GM12878 (cell line): ENCODE measurements at regions not wholly inside any gene's neighbourhood (a gene's known extent, or its start where the extent isn't known, plus 50 kb on each side); places are given as distances from the start of the nearest gene placed in this dataset.

Experiments
- ATAC-seq: fragments of 200-7000 bp; cut with Tn5 transposase; 3 replicates; pipeline ENCODE4 v1.9.1; 2020; ENCODE audit warnings: mild to moderate bottlenecking, moderate library complexity
- BruUV-seq: library from RNA; stranded (reverse); fragments of 400-500 nt; replicated peaks from 2 replicates; lab custom pipeline; 2021; lab: Mats Ljungman, UMichigan
- CTCF ChIA-PET: fragments of 300-600 bp; sonication (Branson Sonifier 250); formaldehyde crosslinking; extraction: SDS; loops from one replicate; lab custom pipeline; 2021; ENCODE audit warnings: inconsistent platforms; lab: Yijun Ruan, JAX
- POLR2A ChIA-PET: fragments of 350-600 bp; formaldehyde crosslinking; extraction: SDS; loops from one replicate; lab custom pipeline; 2021; ENCODE audit warnings: inconsistent platforms; lab: Charles Lee
- RAD21 ChIA-PET: fragments of 300-600 bp; sonication (Branson Sonifier 250); formaldehyde crosslinking; loops from one replicate; lab custom pipeline; 2023; ENCODE audit warnings: antibody characterized with exemption; ENCODE audit not compliant: unreplicated experiment; lab: Charles Lee
- SMC1A ChIA-PET: fragments of 300-600 bp; sonication (Branson Sonifier 250); formaldehyde crosslinking; loops from one replicate; lab custom pipeline; 2023; ENCODE audit not compliant: unreplicated experiment, uncharacterized antibody; lab: Charles Lee
- DNase-seq: peaks from one replicate; pipeline ENCODE4 v3.0.0-alpha.2; 2011; ENCODE audit warnings: low read depth, low spot score
- FAIRE-seq: peaks from 3 replicates; lab custom pipeline; 2011; peaks lifted over from hg19 to GRCh38; lab: Jason Lieb, UNC
- H2AFZ ChIP-seq: 2 replicates; pipeline ENCODE4 v1.6.0; 2011; ENCODE audit warnings: low read depth, low read length, control low read depth; ENCODE audit not compliant: control insufficient read depth
- H3K27ac ChIP-seq: 2 replicates; pipeline ENCODE4 v1.5.1; 2011; ENCODE audit warnings: control low read depth; ENCODE audit not compliant: control insufficient read depth, insufficient read depth
- H3K27me3 ChIP-seq, 2 experiments: replicated peaks in 1 of 2; 2 replicates each; pipeline versions ENCODE4 v1.6.0 to v1.6.1; 2011; ENCODE audit warnings: low read length in 1 of 2; ENCODE audit not compliant: control insufficient read depth in 2 of 2, insufficient read depth in 2 of 2
- H3K36me3 ChIP-seq, 2 experiments: 2 replicates each; pipeline ENCODE4 v1.5.1; 2011; ENCODE audit warnings: low read length in 1 of 2; ENCODE audit not compliant: control insufficient read depth in 2 of 2, insufficient read depth in 2 of 2
- H3K4me1 ChIP-seq: 2 replicates; pipeline ENCODE4 v1.6.1; 2011; ENCODE audit warnings: mild to moderate bottlenecking, low read length, moderate library complexity, mixed read lengths; ENCODE audit not compliant: control insufficient read depth, insufficient read depth
- H3K4me2 ChIP-seq: 2 replicates; pipeline ENCODE4 v1.6.0; 2011; ENCODE audit warnings: control low read depth; ENCODE audit not compliant: control insufficient read depth, insufficient read depth
- H3K4me3 ChIP-seq: fragments of 200-600 bp; sonication (generic); 2 replicates; pipeline ENCODE4 v1.5.1; 2016
- H3K79me2 ChIP-seq: 2 replicates; pipeline ENCODE4 v1.6.0; 2011; ENCODE audit warnings: low read length; ENCODE audit not compliant: control insufficient read depth, insufficient read depth
- H3K9ac ChIP-seq: 2 replicates; pipeline ENCODE4 v1.8.0; 2011; ENCODE audit warnings: low read length, control low read depth, mixed read lengths; ENCODE audit not compliant: control insufficient read depth, insufficient read depth
- H3K9me3 ChIP-seq: replicated peaks from 3 replicates; pipeline ENCODE4 v1.5.1; 2011; ENCODE audit warnings: mild to moderate bottlenecking, low read length; ENCODE audit not compliant: control insufficient read depth, insufficient read depth
- H4K20me1 ChIP-seq: 2 replicates; pipeline ENCODE4 v1.6.0; 2011; ENCODE audit not compliant: control insufficient read depth, insufficient read depth
- BRCA1 ChIP-seq: IDR thresholded peaks from 2 replicates; pipeline ENCODE4 v1.6.1; 2011; ENCODE audit warnings: low read depth, low read length, improper control_type of control experiment
- CHD4 ChIP-seq: fragments of 200-600 bp; sonication (generic); IDR thresholded peaks from 2 replicates; pipeline ENCODE4 v1.6.1; 2016; ENCODE audit warnings: mild to moderate bottlenecking
- MTA2 ChIP-seq: fragments of 450-650 bp; IDR thresholded peaks from 2 replicates; pipeline ENCODE4 v1.6.1; 2016; ENCODE audit warnings: low read depth, mild to moderate bottlenecking, moderate library complexity
- MXI1 ChIP-seq: fragments of 150-350 bp; IDR thresholded peaks from 2 replicates; pipeline ENCODE4 v1.6.1; 2011; ENCODE audit warnings: low read depth, mild to moderate bottlenecking, inconsistent platforms, low read length, improper control_type of control experiment
- POLR2AphosphoS5 ChIP-seq: IDR thresholded peaks from 2 replicates; pipeline ENCODE4 v1.6.1; 2011; ENCODE audit warnings: mild to moderate bottlenecking, low read length, inconsistent platforms
- RELB ChIP-seq: fragments of 450-650 bp; IDR thresholded peaks from 2 replicates; pipeline ENCODE4 v1.6.1; 2017; ENCODE audit warnings: low read depth, mild to moderate bottlenecking, moderate library complexity
- SMAD5 ChIP-seq: IDR thresholded peaks from 2 replicates; pipeline ENCODE4 v1.6.1; 2016; ENCODE audit warnings: antibody characterized with exemption, low read depth
- USF2 ChIP-seq: IDR thresholded peaks from 2 replicates; pipeline ENCODE4 v1.6.1; 2011; ENCODE audit warnings: low read depth, low read length, improper control_type of control experiment, borderline replicate concordance
- WGBS: methylation state at CpG from one replicate; pipeline ENCODE4 v1.1.6; 2016; ENCODE audit warnings: low lambda C conversion rate; ENCODE audit not compliant: insufficient replicate concordance, insufficient coverage; ENCODE audit errors: missing lambda C conversion rate; 5-methylcytosine and 5-hydroxymethylcytosine counted together
- in situ Hi-C: fragments of 300-500 bp; cut with MboI; formaldehyde crosslinking; loops from 9 replicates; pipeline ENCODE4 v1.14.3; 2018; ENCODE audit warnings: mixed read lengths
- intact Hi-C: fragments of 100-400 bp; cut with micrococcal nuclease; formaldehyde crosslinking; loops from one replicate; pipeline ENCODE4 v1.14.2; 2022; ENCODE audit not compliant: unreplicated experiment

- Histone ChIP-seq H3K4me3 (no peak overlapping the region), H3K9me3 (no peaks in the 10 kb centered on the region), H4K20me1 (no peaks in the 10 kb centered on the region), H3K36me3 (no peaks in the 10 kb centered on the region), H3K79me2 (no peaks in the 10 kb centered on the region), H3K27me3 (no peaks in the 10 kb centered on the region), H3K9ac (no peak overlapping the region), H3K27ac (no peak overlapping the region), H3K4me1 (no peaks in the 10 kb centered on the region), H3K4me2 (no peak overlapping the region), H2AFZ (no peak overlapping the region)
- POLR2A ChIA-PET, result no interaction called here
- no TSS peak for BruUV-seq
- intact Hi-C loops (no loop called here), in situ Hi-C loops (loop anchor here (10.0 kb wide), 2 partner anchors 463 to 633 kb away; no protein-coding TSS in a partner anchor)
- TF ChIP-seq SMAD5, result no peak
- no peak for TF ChIP-seq MTA2
- TF ChIP-seq USF2, result no peak
- TF ChIP-seq CHD4, result no peak
- TF ChIP-seq POLR2AphosphoS5, result no peak
- no peak for TF ChIP-seq RELB
- TF ChIP-seq BRCA1, result no peak
- no peak for TF ChIP-seq MXI1
- FAIRE-seq, result no peak
- SMC1A ChIA-PET, result interaction anchor here (1.3 to 2.5 kb wide), 2 partner anchors 460 to 462 kb away, joined by 3 to 10 read pairs; no protein-coding TSS in a partner anchor
- WGBS, result 28% methylated on average over 4 of the region's 4 CpGs
- ATAC-seq, result no peak
- RAD21 ChIA-PET, result no interaction called here
- DNase-seq, result no peak
- CTCF ChIA-PET, result interaction anchor here (0.7 to 1.2 kb wide), 2 partner anchors 708 to 826 kb away, joined by 3 read pairs; no protein-coding TSS in a partner anchor
Measured at GRCh38 chr3:82128271-82128670, 366.8 kb upstream of the GBE1 start.
